ENCODE measurements at regions not wholly inside any gene's neighbourhood (a gene's known extent, or its start where the extent isn't known, plus 50 kb on each side); places are given as distances from the start of the nearest gene placed in this dataset.
"Not testable (repeated sequence)": the region's sequence is repeated elsewhere in the genome, so short reads cannot be mapped to it uniquely, and the experiment has no call there.

- no peak for DNase-seq
Observed at GRCh38 chr4:158958489-158959270, 144.2 kb upstream of the RAPGEF2 start.

GRCh38 chr4:158962393-158962792 is 140.5 kb upstream of the RAPGEF2 start:
- no peak for DNase-seq

- DNase-seq, result not testable (repeated sequence)
Observed at GRCh38 chr4:158963282-158963681, 139.6 kb upstream of the RAPGEF2 start.

DNA sequence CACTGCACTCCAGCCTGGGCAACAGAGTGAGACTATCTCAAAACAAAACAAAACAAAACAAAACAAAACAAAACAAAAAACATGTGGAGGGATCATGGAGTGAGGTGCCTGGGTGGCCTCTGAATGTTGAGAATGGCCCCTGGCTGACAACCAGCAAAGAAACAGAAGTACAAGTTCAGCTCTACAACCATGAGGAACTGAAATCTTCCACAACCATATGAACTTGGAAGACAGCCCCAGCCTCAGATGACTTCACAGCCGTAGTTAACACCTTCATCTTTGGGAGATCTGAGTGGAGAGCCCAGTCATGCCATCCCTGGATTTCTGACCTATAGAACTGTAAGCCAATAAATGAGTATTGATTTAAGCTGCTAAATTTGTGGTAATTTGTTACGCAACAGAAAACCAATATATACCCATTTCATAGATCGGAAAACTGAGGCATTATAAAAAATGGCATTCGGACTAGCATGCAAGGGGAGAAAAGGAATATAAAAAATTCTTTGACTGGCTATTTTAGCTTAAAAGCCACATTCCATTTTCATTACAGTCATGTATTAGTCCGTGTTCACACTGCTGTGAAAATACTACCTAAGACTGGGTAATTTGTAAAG is 138.7 kb upstream of the RAPGEF2 start:
- DNase-seq, result no peak

DNA sequence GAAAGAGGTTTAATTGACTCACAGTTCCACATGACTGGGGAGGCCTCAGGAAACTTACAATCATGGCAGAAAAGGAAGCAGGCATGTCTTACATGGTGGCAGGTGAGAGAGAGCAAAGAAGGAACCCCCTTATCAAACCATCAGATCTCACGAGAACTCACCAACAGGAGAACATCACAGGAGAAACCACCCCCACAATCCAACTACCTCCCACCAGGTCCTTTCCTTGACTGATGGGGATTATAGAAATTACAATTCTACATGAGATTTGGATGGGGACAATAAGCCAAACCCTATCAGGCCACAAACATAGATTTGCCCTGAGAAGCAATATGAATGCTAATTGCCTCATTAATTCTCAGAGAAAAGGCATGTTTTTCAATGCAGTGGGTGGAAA is 138.2 kb upstream of the RAPGEF2 start:
- no peak for DNase-seq

GRCh38 chr4:158965226-158965625 is 137.7 kb upstream of the RAPGEF2 start:
- DNase-seq, result no peak

DNA sequence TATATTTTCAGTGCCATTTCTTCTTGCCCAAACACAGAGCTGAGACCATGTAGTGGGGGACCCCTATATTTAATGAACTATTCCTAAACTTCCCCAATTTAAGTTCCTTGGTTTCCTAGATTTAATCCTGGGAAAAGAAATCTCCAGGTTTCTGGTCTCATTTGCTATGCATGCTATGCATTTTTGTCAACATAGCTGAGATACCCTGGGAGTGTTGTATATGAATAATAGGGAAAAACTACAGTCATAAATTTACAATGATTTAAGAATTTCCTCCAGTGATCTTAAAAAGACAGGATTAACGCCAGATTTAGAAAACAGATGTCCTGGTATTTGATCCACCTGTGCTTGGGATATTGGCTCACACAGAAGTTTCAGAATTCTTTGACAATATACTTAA is 136.8 kb upstream of the RAPGEF2 start:
- no peak for DNase-seq

- DNase-seq, result no peak
Observed at GRCh38 chr4:158968961-158969360, 133.9 kb upstream of the RAPGEF2 start.

DNA sequence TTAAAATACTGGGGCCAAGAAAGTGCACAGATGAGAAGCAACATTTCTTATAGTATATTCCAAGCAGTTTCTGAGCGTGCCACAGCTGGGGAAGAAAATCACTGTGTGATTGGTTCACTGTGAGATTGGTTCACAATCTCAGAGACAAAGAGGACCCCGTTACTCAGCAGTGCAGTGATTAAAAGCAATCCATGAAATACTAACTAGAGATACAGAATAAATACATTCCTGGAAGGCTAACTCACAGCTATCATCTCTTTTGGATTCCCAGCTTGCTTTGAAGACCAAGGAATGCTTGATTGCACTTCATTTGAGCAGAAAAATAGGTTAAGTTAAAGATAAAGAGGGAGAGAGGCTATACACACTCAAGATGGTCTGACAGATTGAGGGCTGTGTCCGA is 132.1 kb upstream of the RAPGEF2 start:
- no peak for DNase-seq

DNA sequence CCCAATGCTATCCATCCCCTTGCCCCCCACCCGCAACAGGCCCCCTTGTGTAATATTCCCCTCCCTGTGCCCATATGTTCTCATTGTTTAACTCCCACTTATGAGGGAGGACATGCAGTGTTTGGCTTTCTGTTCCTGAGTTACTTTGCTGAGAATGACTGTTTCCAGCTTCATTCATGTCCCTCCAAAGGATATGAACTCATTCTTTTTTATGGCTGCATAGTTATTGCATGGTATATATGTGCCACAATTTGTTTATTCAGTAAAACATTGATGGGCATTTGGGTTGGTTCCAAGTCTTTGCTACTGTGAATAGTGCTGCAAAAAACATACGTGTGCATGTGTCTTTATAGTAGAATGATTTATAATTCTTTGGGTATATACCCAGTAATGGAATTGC is 128.4 kb upstream of the RAPGEF2 start:
- DNase-seq, result not testable (repeated sequence)

DNA sequence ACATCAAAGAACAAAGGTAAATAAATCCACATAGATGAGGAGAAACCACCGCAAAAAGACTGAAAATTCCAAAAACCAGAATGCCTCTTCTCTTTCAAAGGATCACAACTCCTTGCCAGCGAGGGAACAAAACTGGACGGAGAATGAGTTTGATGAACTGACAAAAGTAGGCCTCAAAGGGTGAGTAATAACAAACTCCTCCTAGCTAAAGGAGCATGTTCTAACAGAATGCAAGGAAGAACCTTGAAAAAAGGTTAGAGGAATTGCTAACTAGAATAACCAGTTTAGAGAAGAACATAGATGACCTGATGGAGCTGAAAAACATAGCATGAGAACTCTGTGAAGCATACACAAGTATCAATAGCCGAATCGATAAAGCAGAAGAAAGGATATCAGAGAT is 122.2 kb upstream of the RAPGEF2 start:
- not testable (repeated sequence) for DNase-seq

- DNase-seq, result no peak
Observed at GRCh38 chr4:158991534-158992155, 111.2 kb upstream of the RAPGEF2 start.

GRCh38 chr4:158993891-158994290 is 109.0 kb upstream of the RAPGEF2 start:
- no peak for DNase-seq

- no peak for DNase-seq
Observed at GRCh38 chr4:158995040-158995439, 107.8 kb upstream of the RAPGEF2 start.

GRCh38 chr4:158995965-158996364 is 106.9 kb upstream of the RAPGEF2 start:
- no peak for DNase-seq

GRCh38 chr4:158996669-158997074 is 106.2 kb upstream of the RAPGEF2 start:
- DNase-seq, result no peak

DNA sequence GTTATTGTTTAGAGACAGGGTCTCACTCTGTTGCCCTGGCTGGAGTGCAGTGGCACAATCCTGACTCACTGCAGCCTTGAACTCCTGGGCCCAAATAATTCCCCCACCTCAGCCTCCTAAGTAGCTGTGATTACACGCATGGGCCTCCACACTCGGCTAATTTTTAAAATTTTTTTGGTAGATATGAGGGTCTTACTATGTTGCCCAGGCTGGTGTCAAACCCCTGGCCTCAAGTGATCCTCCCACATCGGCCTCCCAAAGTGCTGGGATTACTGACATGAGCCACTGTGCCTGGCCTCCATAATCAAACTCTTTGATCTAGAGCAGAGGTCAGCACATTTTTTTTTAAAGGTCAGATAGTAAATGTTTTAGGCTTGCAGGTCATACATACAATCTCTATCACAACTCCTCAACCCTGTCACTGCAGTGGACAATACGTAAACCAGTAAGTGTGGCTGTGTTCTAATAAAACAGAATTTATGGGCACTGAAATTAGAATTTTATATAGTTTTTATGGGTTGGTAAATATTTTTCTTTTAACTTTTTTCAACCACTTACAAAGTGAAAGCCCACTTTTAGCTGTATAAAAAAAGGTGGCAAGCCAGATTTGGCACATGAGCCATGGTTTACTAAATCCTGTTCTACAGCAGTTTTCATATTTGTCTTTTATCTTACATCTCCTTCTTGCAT is 105.1 kb upstream of the RAPGEF2 start:
- DNase-seq, result no peak

DNA sequence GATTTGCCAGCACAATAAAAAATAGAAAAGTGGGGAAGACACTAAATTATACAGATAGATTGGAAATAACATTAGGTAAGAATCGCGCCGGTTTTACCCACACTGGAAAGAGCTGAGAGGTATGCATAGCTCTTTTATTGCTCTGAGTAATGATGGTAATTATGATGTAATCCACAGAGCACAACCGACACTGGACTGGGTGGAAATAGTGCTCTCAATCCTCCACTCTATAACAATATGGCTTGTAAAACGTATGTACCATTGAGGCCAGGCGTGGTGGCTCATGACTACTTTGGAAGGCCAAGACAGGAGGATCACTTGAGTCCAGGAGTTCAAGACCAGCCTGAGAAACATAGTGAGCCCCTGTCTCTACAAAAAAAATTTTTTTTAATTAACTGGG is 104.3 kb upstream of the RAPGEF2 start:
- DNase-seq, result no peak

- DNase-seq, result no peak
Observed at GRCh38 chr4:158999166-158999682, 103.7 kb upstream of the RAPGEF2 start.

GRCh38 chr4:158999849-159000248 is 103.0 kb upstream of the RAPGEF2 start:
- no peak for DNase-seq

DNA sequence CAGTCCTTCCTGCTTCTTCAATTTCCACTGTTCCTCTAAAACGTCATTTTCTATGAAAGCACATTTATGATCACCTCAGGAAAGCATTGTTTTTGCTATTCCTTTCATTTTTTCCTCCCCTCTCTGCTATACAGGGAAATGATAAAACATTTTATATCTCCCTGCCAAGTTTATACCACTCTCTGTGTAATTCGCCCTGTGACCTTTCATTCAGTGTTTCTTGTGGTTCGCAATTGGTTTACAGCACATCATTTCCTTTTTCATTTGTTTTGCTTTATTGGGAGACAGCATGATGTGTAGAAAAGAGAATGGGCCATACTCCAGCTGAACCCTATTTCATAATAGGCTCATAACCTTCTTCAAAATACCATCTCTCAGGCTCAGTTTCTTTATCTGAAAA is 99.9 kb upstream of the RAPGEF2 start:
- DNase-seq, result no peak

DNA sequence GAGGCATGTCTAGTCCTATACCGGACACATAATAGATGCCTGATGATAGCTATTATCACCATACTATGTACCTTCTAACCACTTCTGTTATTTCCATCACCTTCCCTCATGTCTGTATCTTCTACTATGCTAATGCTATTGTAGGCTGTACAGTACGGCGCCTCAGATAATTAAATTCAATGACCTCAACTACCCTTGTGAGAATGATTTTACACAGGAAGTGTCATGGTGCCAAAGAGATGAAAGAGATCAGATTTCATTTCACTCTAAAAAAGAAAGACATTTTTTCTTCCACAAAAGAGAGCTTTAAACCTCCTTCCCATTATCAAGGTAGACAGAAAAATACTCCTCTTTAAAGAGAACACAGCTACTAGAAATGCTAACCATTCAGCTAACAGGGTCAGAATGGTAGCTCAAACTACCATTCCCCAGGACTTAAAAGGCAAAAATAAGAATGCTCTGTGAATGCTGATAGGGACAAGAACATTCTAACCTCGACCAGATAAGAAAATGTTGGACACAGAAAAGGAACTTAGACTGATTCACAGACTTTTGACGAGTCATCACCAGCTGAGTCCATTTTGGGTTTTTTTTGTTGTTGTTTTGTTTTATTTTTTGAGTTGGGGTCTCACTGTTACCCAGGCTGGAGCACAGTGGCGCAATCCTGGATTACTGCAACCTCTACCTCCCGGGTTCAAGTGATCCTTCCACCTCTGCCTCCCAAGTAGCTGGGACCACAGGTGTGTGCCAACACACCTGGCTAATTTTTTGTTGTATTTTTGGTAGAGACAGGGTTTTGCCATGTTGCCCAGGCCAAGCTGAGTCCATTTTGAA is 99.2 kb upstream of the RAPGEF2 start:
- DNase-seq, result no peak
